ENCODE measurements at regions not wholly inside any gene's neighbourhood (a gene's known extent, or its start where the extent isn't known, plus 50 kb on each side); places are given as distances from the start of the nearest gene placed in this dataset.

DNA sequence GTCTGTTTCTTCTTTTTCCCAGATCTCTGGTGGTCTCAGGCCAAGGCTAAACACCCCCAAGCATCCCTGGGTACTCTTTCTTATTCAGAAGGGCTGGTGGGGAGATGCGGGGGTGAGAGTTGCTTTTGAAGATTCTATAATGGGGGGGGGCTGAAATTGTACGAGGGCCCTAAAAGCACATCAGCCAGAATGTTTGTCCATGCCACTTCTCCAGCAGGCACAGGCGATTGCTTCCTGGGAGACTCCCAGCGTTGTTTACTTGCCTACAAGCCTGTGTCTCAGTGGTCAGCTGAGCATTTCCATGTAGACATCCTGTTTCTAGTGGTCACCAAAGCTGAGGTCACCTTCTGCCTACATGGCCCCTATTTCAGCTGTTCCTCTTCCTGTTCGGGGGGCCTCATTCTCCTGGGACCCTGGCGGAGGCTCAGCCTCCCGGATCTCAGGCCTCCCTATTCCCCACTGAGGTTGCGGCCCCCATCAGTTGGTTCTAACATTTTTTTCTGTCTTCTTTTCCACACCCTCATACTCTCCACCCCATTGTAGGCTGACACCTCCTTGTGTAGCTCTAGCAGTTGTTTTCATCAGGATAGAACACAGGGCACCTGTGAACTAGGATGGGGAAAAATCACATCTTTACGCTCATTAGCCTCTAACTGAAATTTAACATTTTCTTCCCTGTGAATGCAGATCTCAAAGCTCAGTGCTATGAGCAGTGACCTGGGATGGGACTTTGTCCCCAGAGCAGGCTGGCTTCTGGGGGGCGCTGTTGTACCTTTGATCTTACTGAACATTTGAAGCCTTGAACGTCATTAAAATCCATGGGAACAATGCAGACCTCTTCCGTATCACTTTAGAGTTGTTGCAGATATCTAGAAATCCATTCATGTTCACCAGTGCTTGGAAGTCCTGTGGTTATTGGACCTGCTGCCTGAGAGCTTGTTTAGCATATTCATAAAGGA is 286.5 kb downstream of the GLRX3 start:
- Histone ChIP-seq H3K27ac (ENCODE audit: low read depth, low read length, poor library complexity, severe bottlenecking) (no peak overlapping the region), H3K9me3 (ENCODE audit: low read length) (no peaks in the 10 kb centered on the region), H3K4me2 (ENCODE audit: low read length) (no peak overlapping the region), H3K4me3 (ENCODE audit: low read depth, low read length, poor library complexity, severe bottlenecking) (no peak overlapping the region), H3K79me2 (ENCODE audit: insufficient read depth, low read length) (no peaks in the 10 kb centered on the region), H3K36me3 (ENCODE audit: insufficient read depth, low read length) (no peaks in the 10 kb centered on the region), H2AFZ (ENCODE audit: low read length) (no peak overlapping the region), H3K27me3 (ENCODE audit: insufficient read depth, low read length) (no peaks in the 10 kb centered on the region), H4K20me1 (ENCODE audit: insufficient read depth, low read length) (no peaks in the 10 kb centered on the region), H3K9me2 (ENCODE audit: low read depth, low read length) (no peaks in the 10 kb centered on the region), H3K9ac (ENCODE audit: low read length) (no peak overlapping the region), H3K4me1 (ENCODE audit: insufficient read depth, low read length, severe bottlenecking) (no peaks in the 10 kb centered on the region), H3F3A (ENCODE audit: insufficient read depth, low read length) (no peaks in the 10 kb centered on the region)
- TF ChIP-seq, protein P1, sequence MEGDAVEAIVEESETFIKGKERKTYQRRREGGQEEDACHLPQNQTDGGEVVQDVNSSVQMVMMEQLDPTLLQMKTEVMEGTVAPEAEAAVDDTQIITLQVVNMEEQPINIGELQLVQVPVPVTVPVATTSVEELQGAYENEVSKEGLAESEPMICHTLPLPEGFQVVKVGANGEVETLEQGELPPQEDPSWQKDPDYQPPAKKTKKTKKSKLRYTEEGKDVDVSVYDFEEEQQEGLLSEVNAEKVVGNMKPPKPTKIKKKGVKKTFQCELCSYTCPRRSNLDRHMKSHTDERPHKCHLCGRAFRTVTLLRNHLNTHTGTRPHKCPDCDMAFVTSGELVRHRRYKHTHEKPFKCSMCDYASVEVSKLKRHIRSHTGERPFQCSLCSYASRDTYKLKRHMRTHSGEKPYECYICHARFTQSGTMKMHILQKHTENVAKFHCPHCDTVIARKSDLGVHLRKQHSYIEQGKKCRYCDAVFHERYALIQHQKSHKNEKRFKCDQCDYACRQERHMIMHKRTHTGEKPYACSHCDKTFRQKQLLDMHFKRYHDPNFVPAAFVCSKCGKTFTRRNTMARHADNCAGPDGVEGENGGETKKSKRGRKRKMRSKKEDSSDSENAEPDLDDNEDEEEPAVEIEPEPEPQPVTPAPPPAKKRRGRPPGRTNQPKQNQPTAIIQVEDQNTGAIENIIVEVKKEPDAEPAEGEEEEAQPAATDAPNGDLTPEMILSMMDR (IDR thresholded peaks at IDR 0.05; ENCODE audit: low read length): peak; percentile 17; the same call in 1 of the 2 replicates
- no peak for TF ChIP-seq EZH2 (IDR thresholded peaks at IDR 0.05; ENCODE audit: borderline replicate concordance, low read length)

DNA sequence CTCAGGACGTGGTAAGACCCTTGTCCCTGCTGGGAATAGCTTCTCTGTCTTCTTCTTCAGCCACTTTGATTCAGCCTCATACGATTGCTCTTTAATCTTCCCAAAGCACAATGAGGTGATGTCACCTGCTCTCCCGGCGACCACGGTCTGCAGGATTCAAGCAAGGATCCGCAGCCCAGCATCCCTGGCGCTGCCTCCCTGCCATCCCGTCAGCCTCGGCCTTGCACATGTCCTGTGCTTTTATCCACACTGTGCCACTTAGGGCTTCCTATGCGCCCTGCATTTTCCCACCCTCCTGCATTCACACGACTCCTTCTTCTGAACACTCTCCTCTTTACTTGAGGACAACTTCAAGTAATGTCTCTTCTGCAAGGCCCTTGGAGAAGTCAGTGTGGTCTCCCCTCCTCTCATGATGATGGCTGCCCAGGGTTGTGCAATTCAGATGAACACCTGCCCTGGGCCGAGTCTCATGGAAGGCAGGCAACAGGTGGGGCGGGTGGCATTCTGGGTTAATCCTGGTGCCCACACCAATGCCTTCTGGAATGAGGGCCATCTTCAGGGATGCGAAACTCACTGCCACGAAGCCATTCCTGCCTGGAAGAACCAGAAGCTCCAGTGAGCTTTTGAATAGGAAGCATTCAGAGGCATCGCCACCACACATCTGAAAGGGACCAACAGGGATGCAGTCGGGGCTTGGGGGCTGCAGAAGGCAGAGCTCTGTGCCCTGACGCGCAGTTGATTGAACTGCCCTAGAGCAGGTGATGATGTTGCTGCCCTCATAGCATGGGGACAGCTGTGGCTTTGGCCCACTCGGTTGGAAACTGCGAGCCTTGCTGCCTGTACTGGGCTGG is 287.5 kb downstream of the GLRX3 start:
- Histone ChIP-seq H3K36me3 (ENCODE audit: insufficient read depth, low read length) (no peaks in the 10 kb centered on the region), H3F3A (ENCODE audit: insufficient read depth, low read length) (no peaks in the 10 kb centered on the region), H3K9ac (ENCODE audit: low read length) (no peak overlapping the region), H3K27ac (ENCODE audit: low read depth, low read length, poor library complexity, severe bottlenecking) (no peak overlapping the region), H4K20me1 (ENCODE audit: insufficient read depth, low read length) (no peaks in the 10 kb centered on the region), H3K4me2 (ENCODE audit: low read length) (no peak overlapping the region), H3K79me2 (ENCODE audit: insufficient read depth, low read length) (no peaks in the 10 kb centered on the region), H3K9me2 (ENCODE audit: low read depth, low read length) (no peaks in the 10 kb centered on the region), H3K4me1 (ENCODE audit: insufficient read depth, low read length, severe bottlenecking) (no peaks in the 10 kb centered on the region), H2AFZ (ENCODE audit: low read length) (no peak overlapping the region), H3K27me3 (ENCODE audit: insufficient read depth, low read length) (no peaks in the 10 kb centered on the region), H3K9me3 (ENCODE audit: low read length) (no peaks in the 10 kb centered on the region), H3K4me3 (ENCODE audit: low read depth, low read length, poor library complexity, severe bottlenecking) (no peak overlapping the region)
- TF ChIP-seq EZH2 (IDR thresholded peaks at IDR 0.05; ENCODE audit: borderline replicate concordance, low read length): no peak

DNA sequence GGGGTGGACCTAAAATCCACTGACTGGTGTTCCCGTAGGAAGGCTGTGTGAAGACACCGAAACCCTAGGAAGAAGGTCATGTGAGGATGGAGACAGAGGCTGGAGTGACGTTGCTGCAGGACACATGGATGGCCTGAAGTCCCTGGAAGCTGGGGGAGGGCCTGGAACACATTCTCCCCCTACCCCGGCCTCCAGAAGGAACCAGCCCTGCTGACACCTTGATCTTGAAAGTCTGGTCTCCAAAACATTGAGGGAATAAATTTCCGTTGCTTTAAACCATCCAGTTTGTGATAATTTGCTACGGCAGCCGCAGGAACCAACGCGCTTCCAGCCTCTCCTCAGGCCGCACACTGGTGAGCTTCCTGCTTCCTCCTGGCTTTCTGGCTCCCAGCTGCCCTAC is 288.2 kb downstream of the GLRX3 start:
- Histone ChIP-seq H3K36me3 (ENCODE audit: insufficient read depth, low read length) (no peaks in the 10 kb centered on the region), H3K4me2 (ENCODE audit: low read length) (no peak overlapping the region), H3K9ac (ENCODE audit: low read length) (no peak overlapping the region), H2AFZ (ENCODE audit: low read length) (no peak overlapping the region), H3K27ac (ENCODE audit: low read depth, low read length, poor library complexity, severe bottlenecking) (no peak overlapping the region), H3K27me3 (ENCODE audit: insufficient read depth, low read length) (no peaks in the 10 kb centered on the region), H4K20me1 (ENCODE audit: insufficient read depth, low read length) (no peaks in the 10 kb centered on the region), H3K9me2 (ENCODE audit: low read depth, low read length) (no peaks in the 10 kb centered on the region), H3F3A (ENCODE audit: insufficient read depth, low read length) (no peaks in the 10 kb centered on the region), H3K4me3 (ENCODE audit: low read depth, low read length, poor library complexity, severe bottlenecking) (no peak overlapping the region), H3K4me1 (ENCODE audit: insufficient read depth, low read length, severe bottlenecking) (no peaks in the 10 kb centered on the region), H3K9me3 (ENCODE audit: low read length) (no peaks in the 10 kb centered on the region), H3K79me2 (ENCODE audit: insufficient read depth, low read length) (no peaks in the 10 kb centered on the region)
- TF ChIP-seq, protein P1 (IDR thresholded peaks at IDR 0.05; ENCODE audit: low read length): no peak
- TF ChIP-seq EZH2 (IDR thresholded peaks at IDR 0.05; ENCODE audit: borderline replicate concordance, low read length): no peak
